ENCODE measurements at regions not wholly inside any gene's neighbourhood (a gene's known extent, or its start where the extent isn't known, plus 50 kb on each side); places are given as distances from the start of the nearest gene placed in this dataset.

GRCh38 chr2:150733051-150733618 lies 245.7 kb upstream of the RND3 start:
- RAD21 ChIA-PET (ENCODE audit: low non-redundant PET in 1 of 2, low total read pairs in 2 of 2, uncharacterized antibody in 2 of 2, unreplicated experiment in 2 of 2): no interaction called here
- DNase-seq (ENCODE audit: low read depth, low spot score) (no peak), ATAC-seq (no peak)
- H2AFZ ChIP-seq (ENCODE audit: low read depth, low read length, poor library complexity, severe bottlenecking): no peak overlapping the region
- H4K20me1 ChIP-seq (ENCODE audit: insufficient read depth): no peaks in the 10 kb centered on the region
- POLR2A ChIA-PET: no interaction called here
- H3K4me2 ChIP-seq (ENCODE audit: low read length): no peak overlapping the region
- no peak overlapping the region for H3K9ac ChIP-seq (ENCODE audit: low read length)
- no TSS peak for BruUV-seq (replicated peaks)
- H3K9me2 ChIP-seq (ENCODE audit: insufficient read depth): no peaks in the 10 kb centered on the region
- H3K27me3 ChIP-seq (ENCODE audit: insufficient read depth, low read length): no peaks in the 10 kb centered on the region
- no peaks in the 10 kb centered on the region for H3K79me2 ChIP-seq (ENCODE audit: insufficient read depth, low read length)
- intact Hi-C loops (cut with micrococcal nuclease): no loop called here
- no peaks in the 10 kb centered on the region for H3K4me1 ChIP-seq (ENCODE audit: control insufficient read depth in 1 of 2, insufficient read depth in 2 of 2, low read length in 2 of 2)
- TF ChIP-seq POLR2A (IDR thresholded peaks at IDR 0.05; ENCODE audit: borderline replicate concordance, extremely low read depth, insufficient read depth, insufficient read length): no peak
- no peak for TF ChIP-seq MAX (IDR thresholded peaks at IDR 0.05)
- no peak for TF ChIP-seq SRF (IDR thresholded peaks at IDR 0.05; ENCODE audit: low read depth)
- TF ChIP-seq JUND (IDR thresholded peaks at IDR 0.05): no peak
- H3K4me3 ChIP-seq (replicated peaks in 1 of 2; ENCODE audit: low read depth in 1 of 2, low read length in 2 of 2): no peak overlapping the region
- no peak overlapping the region for H3K27ac ChIP-seq (ENCODE audit: low read depth, low read length)
- no peaks in the 10 kb centered on the region for H3K9me3 ChIP-seq (ENCODE audit: control insufficient read depth in 1 of 2, insufficient read depth in 1 of 2, low read depth in 1 of 2, low read length in 2 of 2)
- no peaks in the 10 kb centered on the region for H3K36me3 ChIP-seq (ENCODE audit: control insufficient read depth in 1 of 2, insufficient read depth in 2 of 2, low read length in 2 of 2)
- CTCF ChIA-PET: no interaction called here

- Histone ChIP-seq H3K9ac (ENCODE audit: low read length) (no peak overlapping the region), H3K9me3 (ENCODE audit: control insufficient read depth in 1 of 2, insufficient read depth in 1 of 2, low read depth in 1 of 2, low read length in 2 of 2) (no peaks in the 10 kb centered on the region), H4K20me1 (ENCODE audit: insufficient read depth) (no peaks in the 10 kb centered on the region), H3K27me3 (ENCODE audit: insufficient read depth, low read length) (no peaks in the 10 kb centered on the region), H3K4me2 (ENCODE audit: low read length) (no peak overlapping the region), H3K27ac (ENCODE audit: low read depth, low read length) (no peak overlapping the region), H3K4me3 (replicated peaks in 1 of 2; ENCODE audit: low read depth in 1 of 2, low read length in 2 of 2) (no peak overlapping the region), H3K36me3 (ENCODE audit: control insufficient read depth in 1 of 2, insufficient read depth in 2 of 2, low read length in 2 of 2) (no peaks in the 10 kb centered on the region), H2AFZ (ENCODE audit: low read depth, low read length, poor library complexity, severe bottlenecking) (no peak overlapping the region), H3K4me1 (ENCODE audit: control insufficient read depth in 1 of 2, insufficient read depth in 2 of 2, low read length in 2 of 2) (no peaks in the 10 kb centered on the region), H3K79me2 (ENCODE audit: insufficient read depth, low read length) (no peaks in the 10 kb centered on the region), H3K9me2 (ENCODE audit: insufficient read depth) (no peaks in the 10 kb centered on the region)
- TF ChIP-seq YY1 (IDR thresholded peaks at IDR 0.05; ENCODE audit: extremely low read depth, insufficient replicate concordance, low read depth, low read length) (no peak), JUND (IDR thresholded peaks at IDR 0.05) (no peak), ZBTB33 (IDR thresholded peaks at IDR 0.05; ENCODE audit: extremely low read depth, insufficient replicate concordance, low read length) (no peak), CEBPB (IDR thresholded peaks at IDR 0.05; ENCODE audit: low read depth) (no peak), EZH2phosphoT487 (IDR thresholded peaks at IDR 0.05; ENCODE audit: borderline replicate concordance) (no peak), SIN3A (IDR thresholded peaks at IDR 0.05; ENCODE audit: low read depth) (no peak), ZNF274 (IDR thresholded peaks at IDR 0.05; ENCODE audit: low read depth, low read length) (no peak), POLR2A (IDR thresholded peaks at IDR 0.05; ENCODE audit: borderline replicate concordance, extremely low read depth, insufficient read depth, insufficient read length) (no peak), EZH2 (IDR thresholded peaks at IDR 0.05) (no peak), TCF7L2 (IDR thresholded peaks at IDR 0.05; ENCODE audit: borderline replicate concordance, extremely low read depth, insufficient read depth, insufficient read length) (no peak), SRF (IDR thresholded peaks at IDR 0.05; ENCODE audit: low read depth) (no peak), CBX3 (IDR thresholded peaks at IDR 0.05; ENCODE audit: low read depth) (no peak), FOSL1 (IDR thresholded peaks at IDR 0.05; ENCODE audit: low read depth) (no peak), ZFX (IDR thresholded peaks at IDR 0.05) (no peak), ATF3 (IDR thresholded peaks at IDR 0.05) (no peak), POLR2AphosphoS5 (IDR thresholded peaks at IDR 0.05; ENCODE audit: low read depth, low read length) (no peak), ELF1 (IDR thresholded peaks at IDR 0.05; ENCODE audit: borderline replicate concordance, low read depth) (no peak)
- ATAC-seq: no peak
- ChIA-PET RAD21 (ENCODE audit: low non-redundant PET in 1 of 2, low total read pairs in 2 of 2, uncharacterized antibody in 2 of 2, unreplicated experiment in 2 of 2) (no interaction called here), POLR2A (no interaction called here), CTCF (no interaction called here)
- DNase-seq (ENCODE audit: low read depth, low spot score): no peak
- intact Hi-C loops (cut with micrococcal nuclease): no loop called here
- no TSS peak for BruUV-seq (replicated peaks)
Measured at GRCh38 chr2:150732491-150732890, 245.0 kb upstream of the RND3 start.
